ENCODE measurements at regions not wholly inside any gene's neighbourhood (a gene's known extent, or its start where the extent isn't known, plus 50 kb on each side); places are given as distances from the start of the nearest gene placed in this dataset.

- TF ChIP-seq CTCF (IDR thresholded peaks at IDR 0.05) (no peak), POLR2A (IDR thresholded peaks at IDR 0.05) (no peak)
Observed at GRCh38 chr4:92099861-92100260, 203.9 kb upstream of the GRID2 start.
